Coronary artery (tissue), 2 donors: ENCODE measurements at regions not wholly inside any gene's neighbourhood (a gene's known extent, or its start where the extent isn't known, plus 50 kb on each side); places are given as distances from the start of the nearest gene placed in this dataset.

Source experiments
- DNase-seq: peaks from one replicate; pipeline ENCODE4 v3.0.0-alpha.2; 2017; ENCODE audit warnings: low spot score
- H3K27ac ChIP-seq, 2 donors: fragments of 200-600 bp; sonication (generic); one replicate each; pipeline ENCODE4 v1.5.1; 2016 to 2019
- H3K4me3 ChIP-seq: fragments of 200-600 bp; sonication (generic); 2 replicates; pipeline ENCODE4 v1.5.1; 2016; ENCODE audit warnings: mild to moderate bottlenecking, moderate library complexity
- CTCF ChIP-seq: fragments of 200-600 bp; sonication (generic); IDR thresholded peaks from one replicate; pipeline ENCODE4 v1.5.1; 2019; ENCODE audit warnings: antibody characterized with exemption

DNA sequence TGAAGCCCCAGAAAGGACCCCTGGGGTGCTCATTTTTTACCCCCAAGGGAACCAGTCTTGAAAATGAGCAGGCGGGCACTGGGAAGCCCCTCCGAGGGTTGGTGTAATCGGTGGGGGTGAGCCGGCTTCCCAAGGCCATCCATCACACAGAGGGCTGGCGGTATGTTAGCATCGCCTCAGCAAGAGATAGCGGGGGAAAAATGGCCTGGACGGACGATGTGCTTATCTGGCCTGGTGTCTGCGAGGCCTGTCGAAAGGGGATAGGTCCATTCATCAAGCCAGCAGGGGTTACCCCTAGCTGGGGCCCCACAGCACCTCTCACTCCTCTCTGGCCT lies 188.9 kb downstream of the IRF8 start:
- Histone ChIP-seq H3K4me3 (no peak overlapping the region), H3K27ac (no peak overlapping the region)
- TF ChIP-seq CTCF, result no peak
- DNase-seq, result no peak

DNA sequence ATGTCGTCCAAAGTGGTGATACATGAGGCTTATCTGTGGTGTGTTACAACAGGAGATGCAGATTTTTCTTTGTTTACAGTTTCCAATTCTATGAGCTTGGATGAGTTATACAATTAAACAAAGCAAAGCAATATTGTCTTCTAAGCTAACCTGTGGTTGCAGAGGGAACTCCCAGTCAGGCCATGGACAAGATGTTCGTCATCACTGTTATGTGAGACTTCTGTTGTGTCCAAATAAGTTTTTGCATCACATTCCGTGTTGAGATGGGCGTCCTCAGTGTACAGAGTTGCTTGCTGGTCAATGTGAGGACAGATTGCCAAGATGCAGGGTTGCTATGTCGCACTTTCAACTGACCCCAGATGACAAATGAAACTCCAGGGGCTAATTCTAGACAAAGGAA lies 189.3 kb downstream of the IRF8 start:
- TF ChIP-seq CTCF, result no peak
- DNase-seq, result no peak
- no peak overlapping the region for H3K27ac ChIP-seq
- H3K4me3 ChIP-seq, result no peak overlapping the region

- no peak for DNase-seq
Observed at GRCh38 chr16:86088816-86089215, 189.9 kb downstream of the IRF8 start.

GRCh38 chr16:86089334-86089900 lies 190.5 kb downstream of the IRF8 start:
- DNase-seq, result no peak
- Histone ChIP-seq H3K27ac (no peak overlapping the region), H3K4me3 (no peak overlapping the region)
- TF ChIP-seq CTCF, result no peak

More at GRCh38 chr16:86088816-86089215, 189.9 kb downstream of the IRF8 start:
- Histone ChIP-seq H3K27ac (no peak overlapping the region), H3K4me3 (no peak overlapping the region)
- no peak for TF ChIP-seq CTCF

- Histone ChIP-seq H3K4me3 (no peak overlapping the region), H3K27ac (no peak overlapping the region)
- no peak for TF ChIP-seq CTCF
- no peak for DNase-seq
Observed at GRCh38 chr16:86089991-86090390, 191.0 kb downstream of the IRF8 start.

GRCh38 chr16:86090461-86091170 lies 191.7 kb downstream of the IRF8 start:
- no peak for TF ChIP-seq CTCF
- H3K27ac ChIP-seq, result no peak overlapping the region
- DNase-seq, result no peak

GRCh38 chr16:86091976-86092375 lies 193.0 kb downstream of the IRF8 start:
- H3K4me3 ChIP-seq, result no peak overlapping the region
- no peak for DNase-seq
- TF ChIP-seq CTCF, result no peak
- H3K27ac ChIP-seq, result no peak overlapping the region

More at GRCh38 chr16:86090461-86091170, 191.7 kb downstream of the IRF8 start:
- no peak overlapping the region for H3K4me3 ChIP-seq
